HK-2 (cell line): ENCODE measurements at regions not wholly inside any gene's neighbourhood (a gene's known extent, or its start where the extent isn't known, plus 50 kb on each side); places are given as distances from the start of the nearest gene placed in this dataset.
"Not testable (repeated sequence)": the region's sequence is repeated elsewhere in the genome, so short reads cannot be mapped to it uniquely, and the experiment has no call there.

ENCODE experiments used
- DNase-seq: peaks from one replicate; pipeline ENCODE4 v3.0.0-alpha.2; 2018; ENCODE audit not compliant: unreplicated experiment

DNA sequence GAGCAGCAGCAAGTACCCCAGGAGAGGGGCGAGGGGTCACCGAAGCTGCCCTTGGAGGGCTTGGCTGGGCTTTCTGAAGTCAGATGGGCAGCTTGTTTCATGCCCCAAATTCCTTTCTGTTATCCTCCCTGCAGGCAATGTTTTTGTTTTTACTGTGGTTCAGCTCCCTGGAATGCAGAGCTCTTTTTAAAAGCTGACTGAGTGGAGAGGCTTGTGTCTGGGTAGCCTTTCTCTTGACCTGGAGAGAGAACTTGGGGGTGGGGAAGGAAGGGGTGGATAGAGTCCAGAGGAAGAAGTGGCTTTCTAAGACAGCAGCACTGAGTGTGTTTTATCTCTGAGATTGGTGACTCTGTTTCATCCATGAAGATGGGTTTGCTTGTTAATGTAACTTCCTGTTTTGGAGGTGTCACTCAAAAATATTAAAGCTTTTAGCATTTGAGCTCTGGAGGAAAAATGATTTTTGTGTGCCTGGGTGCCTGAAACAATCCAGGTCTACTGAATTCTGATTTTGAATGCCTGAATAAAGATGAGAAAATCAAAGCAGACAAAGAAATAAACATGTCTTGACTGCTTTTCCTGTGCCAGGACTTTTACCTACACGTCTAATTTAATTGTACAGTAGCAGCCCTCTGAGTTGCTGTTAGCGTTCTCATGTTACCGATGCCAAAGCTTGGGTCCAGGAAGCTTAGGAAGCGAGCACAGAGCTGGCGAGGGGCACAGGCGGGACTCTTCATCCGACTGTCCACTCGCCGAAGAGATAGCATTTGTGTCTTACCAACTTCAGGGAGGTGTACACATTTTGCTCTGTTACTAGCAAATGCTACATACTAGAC lies 78.2 kb upstream of the EEF1E1 start:
- DNase-seq = peak; percentile 14

DNA sequence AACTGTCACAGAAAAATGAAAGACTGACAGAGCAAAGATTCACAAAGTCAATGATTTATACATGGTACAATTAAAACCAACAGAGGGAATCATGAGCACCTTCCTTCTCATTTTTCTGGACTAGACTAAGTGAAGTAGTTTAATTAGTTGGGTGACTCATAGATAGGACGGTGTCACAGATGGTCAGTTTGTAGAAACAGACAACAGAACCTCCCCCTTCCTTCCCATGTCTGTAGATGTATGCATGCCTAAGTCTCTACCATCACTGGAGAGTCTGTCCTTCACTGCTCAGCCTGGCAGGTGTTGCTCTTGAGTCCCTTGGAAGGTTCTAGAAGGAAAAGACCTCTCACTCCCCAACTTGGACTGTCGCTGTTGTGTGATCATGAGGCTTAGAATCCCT lies 75.4 kb upstream of the EEF1E1 start:
- no peak for DNase-seq

- no peak for DNase-seq
Observed at GRCh38 chr6:8175046-8175777, 72.9 kb upstream of the EEF1E1 start.

DNA sequence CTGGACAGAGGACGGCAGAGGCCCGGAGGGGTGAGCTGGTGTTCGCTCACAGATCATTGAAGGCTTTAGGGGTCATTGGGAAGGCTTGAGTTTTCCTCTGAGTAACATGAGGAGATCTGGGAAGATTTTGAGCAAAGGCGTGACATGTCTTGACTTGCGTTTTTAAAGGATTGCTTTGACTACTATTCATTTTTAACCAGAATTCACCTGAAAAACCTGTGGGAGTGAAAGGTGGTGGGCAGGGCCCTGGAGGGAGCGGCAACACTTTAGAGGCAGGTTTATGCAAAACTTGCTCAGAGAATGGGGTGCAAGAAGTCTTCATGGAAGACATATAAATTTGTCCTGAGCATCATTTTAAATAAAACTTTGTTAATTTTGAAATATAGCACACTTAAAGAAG lies 72.2 kb upstream of the EEF1E1 start:
- no peak for DNase-seq

- no peak for DNase-seq
Observed at GRCh38 chr6:8172530-8172929, 70.2 kb upstream of the EEF1E1 start.

DNA sequence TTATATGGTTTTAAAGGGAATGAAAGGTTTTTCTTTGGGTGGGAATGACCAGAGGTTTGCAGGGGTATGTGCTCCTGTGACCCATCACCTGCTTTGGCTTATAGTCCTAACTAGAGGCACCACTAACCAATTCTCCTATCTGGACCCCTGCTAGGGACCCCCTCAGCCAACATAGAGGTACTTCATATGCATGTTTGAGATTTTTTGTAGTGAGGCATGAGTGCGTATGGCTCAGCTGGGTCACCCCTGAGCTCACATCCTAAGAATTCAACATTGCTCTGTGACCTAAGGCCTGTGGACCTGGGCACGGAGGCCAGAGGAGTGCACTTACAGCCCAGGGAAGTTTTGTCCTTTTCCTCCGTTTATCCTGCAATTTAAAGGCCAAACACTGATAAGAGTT lies 68.4 kb upstream of the EEF1E1 start:
- no peak for DNase-seq

- DNase-seq = no peak
Observed at GRCh38 chr6:8170245-8170644, 67.9 kb upstream of the EEF1E1 start.

DNA sequence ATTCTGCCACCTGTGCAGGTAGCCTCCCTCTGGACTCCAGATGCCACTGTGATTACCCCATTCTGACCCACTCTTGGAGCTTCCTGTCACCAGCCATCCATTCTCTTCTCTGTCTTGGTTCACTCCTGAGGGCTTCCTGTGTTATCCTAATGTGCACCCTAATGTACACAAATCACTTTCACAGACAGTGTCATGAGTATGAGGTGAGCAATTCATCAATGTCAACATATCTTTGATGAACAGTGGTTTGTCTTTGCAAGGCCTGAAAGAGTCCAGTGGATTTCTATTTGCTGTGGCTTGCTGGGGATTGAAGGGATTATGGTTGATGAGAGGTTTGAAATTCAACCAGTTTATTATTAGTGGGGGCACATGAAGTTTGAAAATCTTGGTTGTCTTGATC lies 63.8 kb upstream of the EEF1E1 start:
- DNase-seq = no peak

GRCh38 chr6:8165008-8165407 lies 62.7 kb upstream of the EEF1E1 start:
- not testable (repeated sequence) for DNase-seq

- DNase-seq = not testable (repeated sequence)
Observed at GRCh38 chr6:8164281-8164680, 61.9 kb upstream of the EEF1E1 start.

DNA sequence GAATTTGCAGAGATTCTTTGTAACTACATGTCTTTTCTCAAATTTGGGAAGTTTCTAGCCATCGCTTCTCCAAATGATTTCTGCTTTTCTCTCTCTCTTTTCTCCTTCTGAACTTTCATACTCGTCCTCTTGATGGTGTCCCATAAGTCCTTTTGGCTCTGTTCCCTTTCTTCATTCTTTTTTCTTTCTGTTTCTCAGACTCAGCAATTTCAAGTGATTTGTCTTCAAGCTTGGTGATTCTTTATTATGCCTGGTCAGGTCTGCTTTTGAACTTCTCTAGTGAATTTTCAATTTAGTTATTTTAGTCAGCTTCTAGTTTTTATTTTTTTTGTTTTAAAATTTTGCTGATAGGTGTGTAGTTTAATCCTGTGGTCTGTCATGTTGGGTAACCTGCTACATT lies 57.6 kb upstream of the EEF1E1 start:
- DNase-seq = no peak

DNA sequence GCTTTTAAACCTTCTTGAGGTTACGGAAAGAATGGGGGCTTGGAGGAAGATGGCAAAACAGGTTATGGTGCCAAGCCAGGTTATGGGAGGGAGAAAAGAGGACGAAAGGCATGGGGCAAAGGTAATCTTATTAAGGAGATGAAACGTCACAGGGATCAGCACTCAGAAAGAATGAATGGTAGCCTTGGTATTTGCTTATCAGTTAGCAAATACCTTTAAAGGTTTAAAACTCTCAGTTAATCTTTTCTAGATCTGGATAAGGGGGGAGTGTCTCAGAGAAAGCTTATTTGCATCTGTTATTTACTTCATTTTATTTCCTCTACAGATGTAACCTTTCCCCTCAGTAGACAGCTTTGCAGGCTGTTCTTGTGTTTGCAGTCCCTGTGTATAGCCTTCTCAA lies 55.5 kb upstream of the EEF1E1 start:
- DNase-seq = no peak

DNA sequence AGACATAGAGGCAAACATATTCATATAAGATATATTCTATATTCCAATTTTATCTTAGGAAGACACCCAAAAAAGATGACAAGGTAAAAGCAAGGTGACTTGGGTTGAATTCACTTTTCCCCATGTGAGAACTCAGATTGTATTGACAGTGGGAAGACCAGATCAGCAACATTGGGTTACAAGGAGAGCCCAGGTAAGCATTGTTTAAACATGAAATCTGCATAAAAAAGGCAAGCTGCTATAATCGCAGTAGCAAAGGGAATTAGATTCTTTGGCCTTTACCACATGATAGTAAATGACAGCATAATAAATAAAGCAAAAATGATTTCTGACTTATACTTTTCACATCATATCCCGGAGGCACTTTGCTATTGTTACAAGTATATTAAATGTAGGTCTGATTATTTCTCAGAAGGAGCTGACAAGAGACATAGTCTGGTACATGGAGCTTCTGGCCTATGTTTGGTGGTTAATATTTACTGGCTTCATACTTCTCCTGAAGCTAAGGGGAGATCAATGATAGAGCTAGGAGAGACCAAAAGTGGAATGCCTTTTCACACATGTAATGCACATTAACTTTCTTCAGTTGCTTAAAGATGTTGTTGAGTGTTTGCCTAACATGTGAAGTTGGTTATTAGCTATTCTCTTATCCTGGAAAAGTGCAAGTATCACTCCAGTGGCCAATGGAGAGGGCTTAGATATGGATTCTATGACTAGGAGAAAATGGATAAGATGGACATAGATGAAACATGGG lies 53.1 kb upstream of the EEF1E1 start:
- DNase-seq = no peak
